Neural cell (in vitro differentiated cells): ENCODE measurements at regions not wholly inside any gene's neighbourhood (a gene's known extent, or its start where the extent isn't known, plus 50 kb on each side); places are given as distances from the start of the nearest gene placed in this dataset.

ENCODE experiments used
- H2AFZ ChIP-seq: fragments of 200-600, 300-800 bp; sonication (generic), shearing (Covaris generic); 2 replicates; pipeline ENCODE4 v1.6.0; 2014; ENCODE audit warnings: low read depth, mild to moderate bottlenecking, antibody characterized with exemption, low read length, moderate library complexity
- H3F3A ChIP-seq: fragments of 200-600 bp; shearing (Covaris generic); 2 replicates; pipeline ENCODE4 v1.6.1; 2016; ENCODE audit warnings: mild to moderate bottlenecking, moderate library complexity, mixed read lengths, antibody characterized with exemption, low read length; ENCODE audit not compliant: insufficient read depth, poor library complexity, severe bottlenecking
- H3K27ac ChIP-seq: fragments of 200-600, 300-800 bp; sonication (generic), shearing (Covaris generic); 2 replicates; pipeline ENCODE4 v1.5.1; 2014; ENCODE audit warnings: mild to moderate bottlenecking, low read length, moderate library complexity
- H3K27me3 ChIP-seq: fragments of 300-800, 200-600 bp; sonication (generic), shearing (Covaris generic); 2 replicates; pipeline ENCODE4 v1.6.0; 2014; ENCODE audit warnings: mild to moderate bottlenecking, low read depth, low read length, moderate library complexity; ENCODE audit not compliant: insufficient read depth
- H3K36me3 ChIP-seq: fragments of 300-800, 200-600 bp; sonication (generic), shearing (Covaris generic); 2 replicates; pipeline ENCODE4 v1.5.1; 2014; ENCODE audit warnings: mild to moderate bottlenecking, antibody characterized with exemption, low read length, moderate library complexity; ENCODE audit not compliant: insufficient read depth
- H3K4me2 ChIP-seq: fragments of 300-800, 200-600 bp; sonication (generic), shearing (Covaris generic); 2 replicates; pipeline ENCODE4 v1.6.0; 2014; ENCODE audit warnings: mild to moderate bottlenecking, low read length
- H3K4me3 ChIP-seq: fragments of 300-800, 200-600 bp; sonication (generic), shearing (Covaris generic); 2 replicates; pipeline ENCODE4 v1.5.1; 2014; ENCODE audit warnings: mild to moderate bottlenecking, low read length, moderate library complexity
- H3K79me2 ChIP-seq: fragments of 200-600 bp; shearing (Covaris generic); replicated peaks from 2 replicates; pipeline ENCODE4 v1.6.0; 2014; ENCODE audit warnings: mild to moderate bottlenecking, low read length, moderate library complexity; ENCODE audit not compliant: insufficient read depth
- H3K9ac ChIP-seq: fragments of 300-800, 200-600 bp; sonication (generic), shearing (Covaris generic); 2 replicates; pipeline ENCODE4 v1.6.1; 2016; ENCODE audit warnings: mild to moderate bottlenecking, low read length, mixed read lengths
- H3K9me2 ChIP-seq: fragments of 200-600 bp; shearing (Covaris generic); 2 replicates; pipeline ENCODE4 v1.6.1; 2016; ENCODE audit warnings: mild to moderate bottlenecking, low read length, mixed read lengths; ENCODE audit not compliant: insufficient read depth
- H3K9me3 ChIP-seq: fragments of 200-600, 300-800 bp; sonication (generic), shearing (Covaris generic); 2 replicates; pipeline ENCODE4 v1.6.1; 2016; ENCODE audit warnings: mild to moderate bottlenecking, mixed run types, low read length, moderate library complexity, mixed read lengths
- H4K20me1 ChIP-seq: fragments of 200-600 bp; shearing (Covaris generic); 2 replicates; pipeline ENCODE4 v1.6.1; 2016; ENCODE audit warnings: mild to moderate bottlenecking, mixed run types; ENCODE audit not compliant: insufficient read depth
- EP300 ChIP-seq: fragments of 450-650 bp; conservative IDR thresholded peaks from 2 replicates; pipeline ENCODE4 v1.6.1; 2014; ENCODE audit warnings: antibody characterized with exemption, mild to moderate bottlenecking, moderate library complexity; ENCODE audit not compliant: poor library complexity, severe bottlenecking
- EZH2 ChIP-seq: fragments of 200-600, 300-800 bp; shearing (Covaris generic), sonication (generic); IDR thresholded peaks from 2 replicates; pipeline ENCODE4 v1.6.1; 2014; ENCODE audit warnings: antibody characterized with exemption, low read length, borderline replicate concordance, mild to moderate bottlenecking; ENCODE audit not compliant: insufficient read depth, poor library complexity, severe bottlenecking
- MXI1 ChIP-seq: fragments of 450-650 bp; conservative IDR thresholded peaks from 2 replicates; pipeline ENCODE4 v1.6.1; 2014; ENCODE audit warnings: antibody characterized with exemption, mild to moderate bottlenecking; ENCODE audit not compliant: poor library complexity, severe bottlenecking
- POLR2AphosphoS5 ChIP-seq: IDR thresholded peaks from 2 replicates; pipeline ENCODE4 v1.6.1; 2012
- RAD21 ChIP-seq: fragments of 450-650 bp; conservative IDR thresholded peaks from 2 replicates; pipeline ENCODE4 v1.6.1; 2014; ENCODE audit warnings: antibody characterized with exemption, mild to moderate bottlenecking, moderate library complexity
- SMC3 ChIP-seq: fragments of 450-650 bp; conservative IDR thresholded peaks from 2 replicates; pipeline ENCODE4 v1.6.1; 2014; ENCODE audit warnings: antibody characterized with exemption, mild to moderate bottlenecking, moderate library complexity; ENCODE audit not compliant: poor library complexity
- TAF1 ChIP-seq: IDR thresholded peaks from 2 replicates; pipeline ENCODE4 v1.6.1; 2012; ENCODE audit warnings: low read depth
- TF ChIP-seq, protein P1 (sequence below): IDR thresholded peaks from 2 replicates; pipeline ENCODE4 v1.6.1; 2012; ENCODE audit warnings: borderline replicate concordance
- TF ChIP-seq, protein P2 (sequence below): fragments of 450-650 bp; IDR thresholded peaks from 2 replicates; pipeline ENCODE4 v1.5.1; 2014; ENCODE audit warnings: antibody characterized with exemption, mild to moderate bottlenecking, moderate library complexity; ENCODE audit not compliant: poor library complexity, severe bottlenecking

DNA sequence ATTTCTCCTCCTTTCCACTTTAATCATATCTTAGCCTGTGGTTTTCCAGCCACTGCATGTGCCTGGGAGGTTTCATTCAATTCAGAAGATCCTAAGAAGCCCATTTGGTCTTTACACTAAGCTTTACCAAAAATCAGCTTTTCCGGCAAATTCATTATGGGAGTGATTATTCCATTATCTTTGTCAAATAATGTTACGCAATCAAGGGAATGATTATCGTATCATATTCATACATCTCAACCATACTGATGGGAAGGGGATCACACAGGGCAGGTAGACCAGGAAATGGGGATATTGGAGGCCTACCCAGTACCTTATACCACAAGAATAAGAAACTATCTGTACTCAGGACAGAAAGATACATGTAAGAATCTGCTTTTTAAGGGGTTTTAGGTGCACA lies 440.5 kb downstream of the GPATCH2 start:
- Histone ChIP-seq H3F3A (no peaks in the 10 kb centered on the region), H3K27me3 (no peaks in the 10 kb centered on the region), H2AFZ (no peak overlapping the region), H3K4me2 (no peak overlapping the region), H3K27ac (no peak overlapping the region), H4K20me1 (no peaks in the 10 kb centered on the region), H3K79me2 (no peaks in the 10 kb centered on the region), H3K4me3 (no peak overlapping the region), H3K36me3 (no peaks in the 10 kb centered on the region), H3K9ac (no peak overlapping the region), H3K9me2 (no peaks in the 10 kb centered on the region), H3K9me3 (no peaks in the 10 kb centered on the region)
- TF ChIP-seq EZH2: no peak
- TF ChIP-seq, protein P1, sequence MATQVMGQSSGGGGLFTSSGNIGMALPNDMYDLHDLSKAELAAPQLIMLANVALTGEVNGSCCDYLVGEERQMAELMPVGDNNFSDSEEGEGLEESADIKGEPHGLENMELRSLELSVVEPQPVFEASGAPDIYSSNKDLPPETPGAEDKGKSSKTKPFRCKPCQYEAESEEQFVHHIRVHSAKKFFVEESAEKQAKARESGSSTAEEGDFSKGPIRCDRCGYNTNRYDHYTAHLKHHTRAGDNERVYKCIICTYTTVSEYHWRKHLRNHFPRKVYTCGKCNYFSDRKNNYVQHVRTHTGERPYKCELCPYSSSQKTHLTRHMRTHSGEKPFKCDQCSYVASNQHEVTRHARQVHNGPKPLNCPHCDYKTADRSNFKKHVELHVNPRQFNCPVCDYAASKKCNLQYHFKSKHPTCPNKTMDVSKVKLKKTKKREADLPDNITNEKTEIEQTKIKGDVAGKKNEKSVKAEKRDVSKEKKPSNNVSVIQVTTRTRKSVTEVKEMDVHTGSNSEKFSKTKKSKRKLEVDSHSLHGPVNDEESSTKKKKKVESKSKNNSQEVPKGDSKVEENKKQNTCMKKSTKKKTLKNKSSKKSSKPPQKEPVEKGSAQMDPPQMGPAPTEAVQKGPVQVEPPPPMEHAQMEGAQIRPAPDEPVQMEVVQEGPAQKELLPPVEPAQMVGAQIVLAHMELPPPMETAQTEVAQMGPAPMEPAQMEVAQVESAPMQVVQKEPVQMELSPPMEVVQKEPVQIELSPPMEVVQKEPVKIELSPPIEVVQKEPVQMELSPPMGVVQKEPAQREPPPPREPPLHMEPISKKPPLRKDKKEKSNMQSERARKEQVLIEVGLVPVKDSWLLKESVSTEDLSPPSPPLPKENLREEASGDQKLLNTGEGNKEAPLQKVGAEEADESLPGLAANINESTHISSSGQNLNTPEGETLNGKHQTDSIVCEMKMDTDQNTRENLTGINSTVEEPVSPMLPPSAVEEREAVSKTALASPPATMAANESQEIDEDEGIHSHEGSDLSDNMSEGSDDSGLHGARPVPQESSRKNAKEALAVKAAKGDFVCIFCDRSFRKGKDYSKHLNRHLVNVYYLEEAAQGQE: no peak
- no peak for TF ChIP-seq RAD21
- TF ChIP-seq EP300: no peak
- no peak for TF ChIP-seq POLR2AphosphoS5
- TF ChIP-seq MXI1: no peak
- TF ChIP-seq, protein P2, sequence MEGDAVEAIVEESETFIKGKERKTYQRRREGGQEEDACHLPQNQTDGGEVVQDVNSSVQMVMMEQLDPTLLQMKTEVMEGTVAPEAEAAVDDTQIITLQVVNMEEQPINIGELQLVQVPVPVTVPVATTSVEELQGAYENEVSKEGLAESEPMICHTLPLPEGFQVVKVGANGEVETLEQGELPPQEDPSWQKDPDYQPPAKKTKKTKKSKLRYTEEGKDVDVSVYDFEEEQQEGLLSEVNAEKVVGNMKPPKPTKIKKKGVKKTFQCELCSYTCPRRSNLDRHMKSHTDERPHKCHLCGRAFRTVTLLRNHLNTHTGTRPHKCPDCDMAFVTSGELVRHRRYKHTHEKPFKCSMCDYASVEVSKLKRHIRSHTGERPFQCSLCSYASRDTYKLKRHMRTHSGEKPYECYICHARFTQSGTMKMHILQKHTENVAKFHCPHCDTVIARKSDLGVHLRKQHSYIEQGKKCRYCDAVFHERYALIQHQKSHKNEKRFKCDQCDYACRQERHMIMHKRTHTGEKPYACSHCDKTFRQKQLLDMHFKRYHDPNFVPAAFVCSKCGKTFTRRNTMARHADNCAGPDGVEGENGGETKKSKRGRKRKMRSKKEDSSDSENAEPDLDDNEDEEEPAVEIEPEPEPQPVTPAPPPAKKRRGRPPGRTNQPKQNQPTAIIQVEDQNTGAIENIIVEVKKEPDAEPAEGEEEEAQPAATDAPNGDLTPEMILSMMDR: no peak
- TF ChIP-seq SMC3: no peak
- no peak for TF ChIP-seq TAF1

DNA sequence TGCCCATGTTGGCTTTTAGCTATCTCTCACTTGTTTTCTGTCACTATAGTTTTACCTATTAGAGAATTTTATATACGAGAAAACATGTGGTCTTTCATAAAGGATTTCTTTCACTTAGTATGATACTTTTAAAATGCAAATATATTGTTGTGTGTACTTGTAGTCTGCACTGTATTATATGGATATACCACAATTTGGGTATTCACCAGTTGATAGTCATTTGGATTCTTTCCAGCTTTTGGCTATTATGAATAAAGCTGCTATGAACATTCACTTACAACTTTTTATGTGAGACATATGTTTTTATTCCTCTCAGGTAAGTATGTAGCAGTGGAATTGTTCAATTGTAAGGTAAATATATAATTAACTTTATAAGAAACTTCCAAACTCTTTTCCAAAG lies 441.5 kb downstream of the GPATCH2 start:
- TF ChIP-seq, protein P1: no peak
- TF ChIP-seq RAD21: no peak
- no peak for TF ChIP-seq TAF1
- no peak for TF ChIP-seq SMC3
- TF ChIP-seq EP300: no peak
- TF ChIP-seq EZH2: no peak
- TF ChIP-seq MXI1: no peak
- no peak for TF ChIP-seq POLR2AphosphoS5
- TF ChIP-seq, protein P2: no peak
- H3K4me2 ChIP-seq: no peak overlapping the region
- no peaks in the 10 kb centered on the region for H3K79me2 ChIP-seq
- H3K27me3 ChIP-seq: no peaks in the 10 kb centered on the region
- H3K36me3 ChIP-seq: no peaks in the 10 kb centered on the region
- no peak overlapping the region for H3K4me3 ChIP-seq
- H3F3A ChIP-seq: no peaks in the 10 kb centered on the region
- H2AFZ ChIP-seq: no peak overlapping the region
- no peaks in the 10 kb centered on the region for H3K9me3 ChIP-seq
- no peaks in the 10 kb centered on the region for H4K20me1 ChIP-seq
- H3K9me2 ChIP-seq: no peaks in the 10 kb centered on the region
- H3K9ac ChIP-seq: no peak overlapping the region
- H3K27ac ChIP-seq: no peak overlapping the region
